MCF 10A (cell line): ENCODE measurements at regions not wholly inside any gene's neighbourhood (a gene's known extent, or its start where the extent isn't known, plus 50 kb on each side); places are given as distances from the start of the nearest gene placed in this dataset.
A peak's percentile ranks its signal among the peaks of the same experiment; 100 is the strongest.

Experiments used
- BruUV-seq: library from RNA; stranded (reverse); fragments of 400-500 nt; replicated peaks from 2 replicates; lab custom pipeline; 2021; lab: Mats Ljungman, UMichigan
- CTCF ChIA-PET: fragments of 300-600 bp; sonication (Branson Sonifier 250); formaldehyde crosslinking; extraction: SDS; loops from one replicate; lab custom pipeline; 2021; ENCODE audit warnings: antibody characterized with exemption, inconsistent platforms; lab: Yijun Ruan, JAX
- POLR2A ChIA-PET: fragments of 300-600, 350-650 bp; sonication (Branson Sonifier 250); formaldehyde crosslinking; extraction: SDS; loops from one replicate; lab custom pipeline; 2020; ENCODE audit warnings: antibody characterized with exemption, inconsistent platforms; lab: Yijun Ruan, JAX
- DNase-seq: peaks from one replicate; pipeline ENCODE4 v3.0.0-alpha.2; 2018; ENCODE audit not compliant: unreplicated experiment
- H3K27ac Mint-ChIP-seq: one replicate; pipeline ENCODE4 v1.8.0; 2022; ENCODE audit warnings: mild to moderate bottlenecking, low read depth, mixed read lengths; ENCODE audit not compliant: unreplicated experiment
- H3K27me3 Mint-ChIP-seq: one replicate; pipeline ENCODE4 v1.8.0; 2022; ENCODE audit warnings: mixed read lengths; ENCODE audit not compliant: insufficient read depth, unreplicated experiment
- H3K36me3 Mint-ChIP-seq: one replicate; pipeline ENCODE4 v1.8.0; 2022; ENCODE audit warnings: mild to moderate bottlenecking, moderate library complexity, mixed read lengths; ENCODE audit not compliant: insufficient read depth, unreplicated experiment
- H3K4me1 Mint-ChIP-seq: one replicate; pipeline ENCODE4 v1.8.0; 2022; ENCODE audit warnings: mixed read lengths; ENCODE audit not compliant: insufficient read depth, unreplicated experiment
- H3K4me3 Mint-ChIP-seq: one replicate; pipeline ENCODE4 v1.8.0; 2022; ENCODE audit warnings: mild to moderate bottlenecking, moderate library complexity, mixed read lengths; ENCODE audit not compliant: unreplicated experiment
- H3K9me3 Mint-ChIP-seq: one replicate; pipeline ENCODE4 v1.8.0; 2022; ENCODE audit warnings: mixed read lengths; ENCODE audit not compliant: unreplicated experiment
- intact Hi-C: fragments of 100-400 bp; cut with micrococcal nuclease; formaldehyde crosslinking; loops from 2 replicates; pipeline ENCODE4 v1.14.1; 2022
- TF ChIP-seq, protein P1 (sequence below): fragments of 200-600 bp; IDR thresholded peaks from one replicate; pipeline ENCODE4 v1.8.0; 2022; ENCODE audit warnings: antibody characterized with exemption, mild to moderate bottlenecking; ENCODE audit not compliant: unreplicated experiment

DNA sequence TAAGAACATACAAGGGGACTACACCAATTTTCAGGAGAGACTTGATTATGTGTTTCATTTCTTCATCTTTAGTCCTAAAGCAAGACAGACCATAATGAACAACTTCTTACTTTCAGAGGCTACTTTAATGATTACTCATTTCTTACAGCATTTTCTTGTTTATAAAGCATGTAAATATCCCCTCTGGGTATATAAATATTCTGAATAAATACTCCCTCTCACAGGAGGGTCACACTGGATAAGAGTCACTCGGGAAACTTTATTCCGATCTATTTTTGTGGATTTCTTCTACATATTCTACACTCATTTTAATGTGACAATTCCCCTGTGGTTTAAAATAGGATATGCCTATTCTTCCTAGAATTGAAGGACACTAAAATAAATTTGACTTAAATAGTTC, 228.9 kb upstream of the RPS6KA3 start:
- TF ChIP-seq, protein P1, sequence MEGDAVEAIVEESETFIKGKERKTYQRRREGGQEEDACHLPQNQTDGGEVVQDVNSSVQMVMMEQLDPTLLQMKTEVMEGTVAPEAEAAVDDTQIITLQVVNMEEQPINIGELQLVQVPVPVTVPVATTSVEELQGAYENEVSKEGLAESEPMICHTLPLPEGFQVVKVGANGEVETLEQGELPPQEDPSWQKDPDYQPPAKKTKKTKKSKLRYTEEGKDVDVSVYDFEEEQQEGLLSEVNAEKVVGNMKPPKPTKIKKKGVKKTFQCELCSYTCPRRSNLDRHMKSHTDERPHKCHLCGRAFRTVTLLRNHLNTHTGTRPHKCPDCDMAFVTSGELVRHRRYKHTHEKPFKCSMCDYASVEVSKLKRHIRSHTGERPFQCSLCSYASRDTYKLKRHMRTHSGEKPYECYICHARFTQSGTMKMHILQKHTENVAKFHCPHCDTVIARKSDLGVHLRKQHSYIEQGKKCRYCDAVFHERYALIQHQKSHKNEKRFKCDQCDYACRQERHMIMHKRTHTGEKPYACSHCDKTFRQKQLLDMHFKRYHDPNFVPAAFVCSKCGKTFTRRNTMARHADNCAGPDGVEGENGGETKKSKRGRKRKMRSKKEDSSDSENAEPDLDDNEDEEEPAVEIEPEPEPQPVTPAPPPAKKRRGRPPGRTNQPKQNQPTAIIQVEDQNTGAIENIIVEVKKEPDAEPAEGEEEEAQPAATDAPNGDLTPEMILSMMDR: no peak
- no peaks in the 10 kb centered on the region for H3K36me3 Mint-ChIP-seq
- no peaks in the 10 kb centered on the region for H3K9me3 Mint-ChIP-seq
- no peak overlapping the region for H3K4me3 Mint-ChIP-seq
- intact Hi-C loops: no loop called here
- H3K27me3 Mint-ChIP-seq: peaks cover 49% of the 10 kb centered on the region
- ChIA-PET CTCF (no interaction called here), POLR2A (no interaction called here)
- DNase-seq: no peak
- BruUV-seq: no TSS peak
- no peaks in the 10 kb centered on the region for H3K4me1 Mint-ChIP-seq
- no peak overlapping the region for H3K27ac Mint-ChIP-seq

DNA sequence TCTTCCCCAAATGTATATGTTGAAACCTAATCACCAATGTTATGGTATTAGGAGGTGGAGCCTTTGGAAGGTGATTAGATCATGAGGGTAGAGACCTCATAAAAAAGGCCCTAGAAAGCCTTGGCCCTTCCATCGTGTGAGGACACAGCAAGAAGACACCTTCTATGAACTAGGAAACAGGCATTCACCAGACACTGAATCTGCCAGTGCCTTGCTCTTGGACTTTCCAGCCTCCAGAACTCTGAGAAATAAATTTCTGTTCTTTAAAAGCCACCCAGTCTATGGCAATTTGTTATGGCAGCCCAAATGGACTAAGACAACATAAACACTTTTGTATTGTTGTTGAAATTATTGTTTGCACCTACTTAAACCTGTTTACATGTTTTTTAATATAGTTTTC, 221.8 kb upstream of the RPS6KA3 start:
- no peaks in the 10 kb centered on the region for H3K4me1 Mint-ChIP-seq
- intact Hi-C loops: no loop called here
- H3K27ac Mint-ChIP-seq: no peak overlapping the region
- ChIA-PET POLR2A (no interaction called here), CTCF (interaction anchor here (0.7 kb wide), 1 partner anchor 975 kb away, joined by 3 read pairs; no protein-coding TSS in a partner anchor)
- no peaks in the 10 kb centered on the region for H3K36me3 Mint-ChIP-seq
- no peak overlapping the region for H3K4me3 Mint-ChIP-seq
- no peak for DNase-seq
- TF ChIP-seq, protein P1: no peak
- no TSS peak for BruUV-seq
- no peaks in the 10 kb centered on the region for H3K9me3 Mint-ChIP-seq
- peaks cover 29% of the 10 kb centered on the region for H3K27me3 Mint-ChIP-seq

DNA sequence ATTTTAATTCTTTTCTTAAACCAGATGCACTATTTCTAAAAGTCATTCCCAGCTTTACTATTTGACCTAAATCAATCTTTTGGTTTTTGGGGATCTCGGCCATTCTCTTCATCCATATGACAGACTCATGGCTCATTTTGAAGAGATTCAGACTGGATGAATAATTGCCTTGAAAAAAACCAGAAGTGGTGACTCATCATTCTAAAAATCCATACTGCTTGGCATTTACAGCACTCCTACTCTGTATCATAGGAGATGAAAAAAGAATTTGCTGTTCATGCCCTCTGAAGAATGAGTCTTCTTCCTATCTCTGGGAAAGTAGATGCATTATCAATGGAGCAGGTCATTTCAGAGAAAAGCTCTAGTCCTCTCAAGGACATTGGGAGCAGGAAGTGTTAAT, 220.5 kb upstream of the RPS6KA3 start:
- Mint-ChIP-seq H3K27ac (no peak overlapping the region), H3K4me3 (no peak overlapping the region), H3K9me3 (no peaks in the 10 kb centered on the region), H3K4me1 (no peaks in the 10 kb centered on the region), H3K36me3 (no peaks in the 10 kb centered on the region), H3K27me3 (peaks cover 29% of the 10 kb centered on the region)
- ChIA-PET POLR2A (no interaction called here), CTCF (no interaction called here)
- TF ChIP-seq, protein P1: no peak
- no TSS peak for BruUV-seq
- peak; percentile 27 for DNase-seq
- intact Hi-C loops: no loop called here

DNA sequence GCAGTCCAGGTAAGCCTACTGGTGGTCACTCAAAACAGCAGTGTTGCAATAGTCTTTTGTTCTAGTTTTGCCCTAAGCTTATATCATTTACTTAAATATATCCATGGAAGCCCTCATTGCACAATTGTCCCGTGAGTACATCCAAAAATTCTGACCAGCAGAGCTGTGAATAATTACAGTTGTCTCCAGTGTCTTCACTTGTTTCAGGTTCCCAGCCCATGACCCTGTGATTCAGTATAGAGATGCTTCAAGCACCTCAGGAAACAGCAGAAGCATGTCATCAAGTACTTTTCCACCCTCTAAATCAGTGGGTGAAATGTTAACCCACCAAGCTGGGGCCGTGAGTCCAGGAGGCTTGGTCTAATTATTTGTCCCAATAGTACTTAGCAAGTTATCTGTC, 214.9 kb upstream of the RPS6KA3 start:
- Mint-ChIP-seq H3K9me3 (no peaks in the 10 kb centered on the region), H3K4me1 (no peaks in the 10 kb centered on the region), H3K4me3 (no peak overlapping the region), H3K36me3 (no peaks in the 10 kb centered on the region), H3K27me3 (peaks cover 45% of the 10 kb centered on the region), H3K27ac (no peak overlapping the region)
- ChIA-PET CTCF (interaction anchor here (0.6 kb wide), 1 partner anchor 575 kb away, joined by 7 read pairs; no protein-coding TSS in a partner anchor), POLR2A (no interaction called here)
- intact Hi-C loops: no loop called here
- BruUV-seq: no TSS peak
- TF ChIP-seq, protein P1: no peak
- DNase-seq: no peak
